Keratinocyte (primary cell): ENCODE measurements at regions not wholly inside any gene's neighbourhood (a gene's known extent, or its start where the extent isn't known, plus 50 kb on each side); places are given as distances from the start of the nearest gene placed in this dataset.

ENCODE experiments used
- CTCF ChIP-seq, 3 experiments: IDR thresholded peaks in 1 of 3; conservative IDR thresholded peaks in 1 of 3; optimal IDR thresholded peaks in 1 of 3; 2 replicates in 2 of 3; 3 replicates in 1 of 3; pipeline versions ENCODE3 to v1.5.1; 2011; ENCODE audit warnings: low read length in 3 of 3, mild to moderate bottlenecking in 3 of 3, moderate library complexity in 2 of 3, control low read depth in 1 of 3, inconsistent platforms in 1 of 3; ENCODE audit not compliant: insufficient read depth in 2 of 3; ENCODE audit errors: extremely low read depth in 1 of 3
- EZH2 ChIP-seq: IDR thresholded peaks from one replicate; pipeline ENCODE4 v1.6.1; 2012; ENCODE audit warnings: inconsistent platforms, mild to moderate bottlenecking, low read length, moderate library complexity

DNA sequence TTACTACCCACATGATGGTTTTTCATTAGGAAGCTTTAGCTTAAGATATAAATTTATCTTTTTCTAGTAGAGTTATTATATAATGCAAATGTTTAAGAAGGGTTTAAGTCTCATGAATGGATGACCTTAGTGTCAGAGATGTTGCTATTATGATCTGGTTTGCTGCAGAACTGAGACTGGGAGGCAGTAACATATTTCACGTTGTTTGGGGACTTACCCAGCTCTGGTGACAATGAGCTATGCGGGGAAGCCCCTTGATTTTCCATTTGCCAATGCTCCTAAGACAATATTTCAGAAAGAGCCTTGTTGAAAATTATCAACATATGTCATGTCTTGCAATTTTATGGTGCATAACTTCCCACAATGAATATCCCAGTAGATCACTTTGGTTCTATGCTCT lies 754.6 kb downstream of the REEP3 start:
- TF ChIP-seq CTCF (optimal IDR thresholded peaks at IDR 0.05 in 1 of 3, IDR thresholded peaks at IDR 0.05 in 1 of 3, conservative IDR thresholded peaks at IDR 0.05 in 1 of 3; ENCODE audit: extremely low read depth in 1 of 3, insufficient read depth in 2 of 3, low read length in 3 of 3) (no peak), EZH2 (no peak)
